ENCODE measurements at regions not wholly inside any gene's neighbourhood (a gene's known extent, or its start where the extent isn't known, plus 50 kb on each side); places are given as distances from the start of the nearest gene placed in this dataset.

DNA sequence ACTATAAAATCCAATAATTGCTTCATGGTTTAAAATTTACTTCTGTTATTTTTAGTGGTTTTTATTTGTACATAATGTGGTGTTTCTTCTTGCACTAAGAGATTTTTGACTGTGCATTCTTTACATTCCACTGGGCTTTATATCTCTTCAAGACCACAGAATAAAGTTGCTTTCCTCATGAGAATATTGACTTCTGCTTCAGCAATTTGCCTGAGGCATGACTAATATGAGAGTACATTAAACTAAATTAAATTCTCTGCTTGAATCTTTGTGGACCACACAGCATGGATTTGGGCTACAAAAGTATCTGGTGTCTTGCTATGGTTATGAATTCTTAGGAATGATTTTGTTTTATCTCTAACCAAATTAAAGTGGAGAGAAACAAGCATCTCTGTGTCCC lies 1463.4 kb upstream of the PCDH20 start:
- no TSS peak for BruUV-seq (replicated peaks)
- no peaks in the 10 kb centered on the region for H3K27me3 ChIP-seq (ENCODE audit: insufficient read depth, low read length)
- H3K4me3 ChIP-seq (replicated peaks in 1 of 2; ENCODE audit: low read depth in 1 of 2, low read length in 2 of 2) = no peak overlapping the region
- no peaks in the 10 kb centered on the region for H3K79me2 ChIP-seq (ENCODE audit: insufficient read depth, low read length)
- H3K27ac ChIP-seq (ENCODE audit: low read depth, low read length) = no peak overlapping the region
- H3K4me2 ChIP-seq (ENCODE audit: low read length) = no peak overlapping the region
- intact Hi-C loops (cut with micrococcal nuclease) = no loop called here
- no peaks in the 10 kb centered on the region for H3K4me1 ChIP-seq (ENCODE audit: control insufficient read depth in 1 of 2, insufficient read depth in 2 of 2, low read length in 2 of 2)
- CTCF ChIA-PET = no interaction called here
- TF ChIP-seq CBX3 (IDR thresholded peaks at IDR 0.05; ENCODE audit: low read depth) = no peak
- no peak for TF ChIP-seq EZH2 (IDR thresholded peaks at IDR 0.05)
- no peak for TF ChIP-seq ZBTB33 (IDR thresholded peaks at IDR 0.05; ENCODE audit: extremely low read depth, insufficient replicate concordance, low read length)
- TF ChIP-seq SIN3A (IDR thresholded peaks at IDR 0.05; ENCODE audit: low read depth) = no peak
- TF ChIP-seq ZFX (IDR thresholded peaks at IDR 0.05) = no peak
- TF ChIP-seq ELF1 (IDR thresholded peaks at IDR 0.05; ENCODE audit: borderline replicate concordance, low read depth) = no peak
- TF ChIP-seq RAD21 (IDR thresholded peaks at IDR 0.05; ENCODE audit: low read depth) = no peak
- no peak for TF ChIP-seq SRF (IDR thresholded peaks at IDR 0.05; ENCODE audit: low read depth)
- TF ChIP-seq POLR2AphosphoS5 (IDR thresholded peaks at IDR 0.05; ENCODE audit: low read depth, low read length) = no peak
- no peak for TF ChIP-seq EZH2phosphoT487 (IDR thresholded peaks at IDR 0.05; ENCODE audit: borderline replicate concordance)
- TF ChIP-seq POLR2A (IDR thresholded peaks at IDR 0.05; ENCODE audit: borderline replicate concordance, extremely low read depth, insufficient read depth, insufficient read length) = no peak
- no peak for TF ChIP-seq TCF7L2 (IDR thresholded peaks at IDR 0.05; ENCODE audit: borderline replicate concordance, extremely low read depth, insufficient read depth, insufficient read length)
- TF ChIP-seq EGR1 (IDR thresholded peaks at IDR 0.05; ENCODE audit: low read depth) = no peak
- no peak for TF ChIP-seq ZNF274 (IDR thresholded peaks at IDR 0.05; ENCODE audit: low read depth, low read length)
- TF ChIP-seq JUND (IDR thresholded peaks at IDR 0.05) = no peak
- TF ChIP-seq FOSL1 (IDR thresholded peaks at IDR 0.05; ENCODE audit: low read depth) = no peak
- TF ChIP-seq SP1 (IDR thresholded peaks at IDR 0.05; ENCODE audit: low read depth) = no peak
- TF ChIP-seq YY1 (IDR thresholded peaks at IDR 0.05; ENCODE audit: extremely low read depth, insufficient replicate concordance, low read depth, low read length) = no peak
- TF ChIP-seq, protein P1, sequence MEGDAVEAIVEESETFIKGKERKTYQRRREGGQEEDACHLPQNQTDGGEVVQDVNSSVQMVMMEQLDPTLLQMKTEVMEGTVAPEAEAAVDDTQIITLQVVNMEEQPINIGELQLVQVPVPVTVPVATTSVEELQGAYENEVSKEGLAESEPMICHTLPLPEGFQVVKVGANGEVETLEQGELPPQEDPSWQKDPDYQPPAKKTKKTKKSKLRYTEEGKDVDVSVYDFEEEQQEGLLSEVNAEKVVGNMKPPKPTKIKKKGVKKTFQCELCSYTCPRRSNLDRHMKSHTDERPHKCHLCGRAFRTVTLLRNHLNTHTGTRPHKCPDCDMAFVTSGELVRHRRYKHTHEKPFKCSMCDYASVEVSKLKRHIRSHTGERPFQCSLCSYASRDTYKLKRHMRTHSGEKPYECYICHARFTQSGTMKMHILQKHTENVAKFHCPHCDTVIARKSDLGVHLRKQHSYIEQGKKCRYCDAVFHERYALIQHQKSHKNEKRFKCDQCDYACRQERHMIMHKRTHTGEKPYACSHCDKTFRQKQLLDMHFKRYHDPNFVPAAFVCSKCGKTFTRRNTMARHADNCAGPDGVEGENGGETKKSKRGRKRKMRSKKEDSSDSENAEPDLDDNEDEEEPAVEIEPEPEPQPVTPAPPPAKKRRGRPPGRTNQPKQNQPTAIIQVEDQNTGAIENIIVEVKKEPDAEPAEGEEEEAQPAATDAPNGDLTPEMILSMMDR (IDR thresholded peaks at IDR 0.05 in 2 of 3, conservative IDR thresholded peaks at IDR 0.05 in 1 of 3; ENCODE audit: borderline replicate concordance in 1 of 3, insufficient read depth in 1 of 3, low read depth in 2 of 3, low read length in 2 of 3) = no peak
- TF ChIP-seq, protein P2, sequence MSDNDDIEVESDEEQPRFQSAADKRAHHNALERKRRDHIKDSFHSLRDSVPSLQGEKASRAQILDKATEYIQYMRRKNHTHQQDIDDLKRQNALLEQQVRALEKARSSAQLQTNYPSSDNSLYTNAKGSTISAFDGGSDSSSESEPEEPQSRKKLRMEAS (IDR thresholded peaks at IDR 0.05) = no peak
- no peaks in the 10 kb centered on the region for H3K9me2 ChIP-seq (ENCODE audit: insufficient read depth)
- no peaks in the 10 kb centered on the region for H3K9me3 ChIP-seq (ENCODE audit: control insufficient read depth in 1 of 2, insufficient read depth in 1 of 2, low read depth in 1 of 2, low read length in 2 of 2)
- no peak overlapping the region for H3K9ac ChIP-seq (ENCODE audit: low read length)
- RAD21 ChIA-PET (ENCODE audit: low non-redundant PET in 1 of 2, low total read pairs in 2 of 2, uncharacterized antibody in 2 of 2, unreplicated experiment in 2 of 2) = no interaction called here
- POLR2A ChIA-PET = no interaction called here
- no peaks in the 10 kb centered on the region for H4K20me1 ChIP-seq (ENCODE audit: insufficient read depth)
- H3K36me3 ChIP-seq (ENCODE audit: control insufficient read depth in 1 of 2, insufficient read depth in 2 of 2, low read length in 2 of 2) = no peaks in the 10 kb centered on the region
- no peak for DNase-seq (ENCODE audit: low read depth, low spot score)
- no peak for ATAC-seq
- H2AFZ ChIP-seq (ENCODE audit: low read depth, low read length, poor library complexity, severe bottlenecking) = peak overlapping the region; percentile 16

Data from HCT116 (cell line).